GM21529 (cell line): ENCODE measurements at regions not wholly inside any gene's neighbourhood (a gene's known extent, or its start where the extent isn't known, plus 50 kb on each side); places are given as distances from the start of the nearest gene placed in this dataset.
"Not testable (repeated sequence)": the region's sequence is repeated elsewhere in the genome, so short reads cannot be mapped to it uniquely, and the experiment has no call there.

Experiments used
- ATAC-seq: cut with Tn5 transposase; IDR thresholded peaks from one replicate; pipeline ENCODE4 v1.9.1; 2021; ENCODE audit not compliant: unreplicated experiment

- ATAC-seq: no peak
Observed at GRCh38 chr14:89056394-89056793, 231.9 kb downstream of the TTC8 start.

DNA sequence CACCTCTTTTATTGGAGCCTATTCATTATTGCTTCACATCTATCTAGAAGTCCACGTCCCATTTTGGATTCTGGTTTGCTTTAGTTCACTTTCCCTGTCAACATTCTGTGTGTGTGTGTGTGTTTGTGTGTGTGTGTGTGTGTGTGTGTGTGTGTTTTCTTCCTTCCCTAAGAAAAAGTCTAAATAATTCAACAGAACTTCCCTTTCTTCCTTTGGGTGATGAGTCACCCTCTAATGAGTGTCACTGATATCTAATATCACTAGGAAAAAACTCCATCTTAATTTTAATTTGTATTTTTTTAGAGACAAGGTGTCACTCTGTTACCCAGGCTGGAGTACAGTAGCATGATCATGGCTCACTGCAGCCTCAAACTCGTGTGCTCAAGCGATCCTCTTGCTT, 234.2 kb downstream of the TTC8 start:
- ATAC-seq: no peak

DNA sequence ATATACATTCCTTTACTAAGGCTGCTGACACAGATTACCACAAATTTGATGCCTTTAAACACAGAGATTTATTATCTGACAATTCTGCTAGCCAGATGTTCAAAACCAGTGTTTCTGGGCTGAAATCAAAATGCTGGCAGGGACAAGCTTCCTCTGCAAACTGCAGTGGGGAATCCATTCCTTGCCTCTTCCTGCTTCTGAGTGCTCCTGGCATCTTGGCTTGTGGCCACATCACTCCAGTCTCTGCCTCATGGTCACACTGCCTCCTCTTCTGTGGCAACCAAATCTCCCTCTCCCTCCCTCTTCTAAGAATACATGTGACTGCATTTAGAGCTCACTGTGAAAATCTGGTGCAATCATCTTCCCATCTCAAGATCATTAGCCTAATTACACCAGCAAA, 235.7 kb downstream of the TTC8 start:
- no peak for ATAC-seq

- ATAC-seq: no peak
Observed at GRCh38 chr14:89061696-89062095, 237.2 kb downstream of the TTC8 start.

DNA sequence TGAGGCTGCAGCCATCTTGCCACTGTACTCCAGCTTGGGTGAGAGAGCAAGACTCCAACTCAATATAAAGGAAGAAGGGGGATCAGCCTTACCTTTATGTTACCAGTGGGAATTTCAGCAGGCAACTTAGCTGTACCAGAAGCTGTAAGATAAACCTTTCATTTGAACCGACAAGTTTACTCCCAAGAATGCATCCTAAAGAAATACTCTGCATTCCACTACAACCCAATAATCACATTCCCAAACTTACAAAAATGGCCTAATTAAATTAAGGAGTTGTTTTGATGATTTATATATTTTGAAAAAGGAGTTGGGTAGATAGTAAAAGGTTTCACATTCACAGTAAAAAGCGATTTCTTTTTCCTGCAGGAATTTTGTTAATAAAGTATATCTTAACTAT, 241.4 kb downstream of the TTC8 start:
- ATAC-seq: no peak

- ATAC-seq: no peak
Observed at GRCh38 chr14:89067293-89067972, 243.0 kb downstream of the TTC8 start.

DNA sequence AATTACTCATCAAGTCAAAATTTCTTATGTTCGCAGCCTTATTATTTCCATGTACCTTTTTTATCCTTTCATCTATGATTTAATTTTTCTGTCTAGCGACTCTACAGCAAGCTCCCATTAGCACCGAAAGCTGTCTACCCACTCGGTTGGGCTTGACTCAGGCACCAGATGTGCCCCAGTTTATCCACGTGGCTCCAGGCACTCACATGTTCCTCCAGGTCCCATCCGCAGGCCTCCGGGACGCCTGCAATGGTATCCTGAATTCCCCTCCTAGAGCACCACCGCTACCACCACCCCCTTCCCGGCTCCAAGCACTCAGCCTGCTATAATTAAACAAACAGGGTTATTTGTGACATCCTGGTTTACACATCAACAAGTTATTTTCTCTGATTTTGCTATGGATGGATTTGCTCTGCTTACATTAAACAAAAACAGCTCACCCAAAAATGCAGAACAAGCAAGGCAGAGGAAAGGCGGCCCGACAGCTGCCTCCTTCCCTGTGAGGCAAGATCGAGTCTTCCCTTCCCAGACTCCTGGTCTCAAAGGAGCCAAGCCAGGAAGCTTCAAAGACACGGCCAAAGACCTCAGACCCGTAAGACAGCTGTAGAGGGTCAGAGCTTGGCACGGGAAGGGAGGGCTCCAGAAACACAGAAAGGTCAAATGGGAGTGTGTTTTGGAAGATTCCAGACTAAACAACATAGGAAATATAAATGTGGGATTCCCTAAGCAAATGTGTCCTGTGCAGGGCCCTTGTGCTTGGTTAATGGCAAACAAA, 253.8 kb downstream of the TTC8 start:
- ATAC-seq: no peak

GRCh38 chr14:89085231-89085731, 260.8 kb downstream of the TTC8 start:
- ATAC-seq: no peak

GRCh38 chr14:89085737-89086382, 261.4 kb downstream of the TTC8 start:
- ATAC-seq: no peak

- no peak for ATAC-seq
Observed at GRCh38 chr14:89088530-89088929, 264.1 kb downstream of the TTC8 start.

DNA sequence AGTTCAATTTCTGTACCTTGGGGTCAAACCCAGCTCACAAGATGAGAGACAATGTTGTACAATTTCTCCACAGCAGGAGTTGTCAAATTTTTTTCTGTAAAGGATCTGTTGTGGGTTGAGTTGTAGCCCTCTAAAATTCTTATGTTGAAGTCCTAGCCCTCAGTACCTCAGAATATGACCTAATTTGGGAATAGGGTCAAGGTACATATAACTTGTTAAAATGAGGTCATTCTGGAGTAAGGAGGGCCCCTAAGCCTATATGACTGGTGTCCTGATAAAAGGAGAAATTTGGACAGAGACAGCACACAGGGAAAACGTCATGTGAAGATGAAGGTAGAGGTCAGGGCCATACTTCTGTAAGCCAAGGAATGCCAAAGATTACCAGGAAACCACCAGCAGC, 264.9 kb downstream of the TTC8 start:
- no peak for ATAC-seq

DNA sequence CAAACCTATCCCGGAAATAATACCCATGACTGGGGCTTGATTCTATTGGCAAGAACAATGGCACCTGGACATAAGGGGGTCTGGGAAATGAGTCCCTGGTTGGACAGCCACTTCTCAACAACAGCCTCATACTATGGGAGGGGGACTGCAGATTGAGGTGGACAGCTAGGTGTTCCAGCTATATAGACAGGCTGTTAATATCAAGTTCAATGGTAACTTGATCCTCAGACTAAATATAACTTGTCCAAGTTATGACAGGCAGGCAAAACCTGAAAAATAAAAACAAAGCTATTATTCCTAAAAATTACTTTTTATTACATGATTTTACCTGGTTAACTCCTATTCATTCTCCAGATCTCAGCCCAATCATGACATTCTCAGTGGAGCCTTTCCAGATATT, 267.3 kb downstream of the TTC8 start:
- no peak for ATAC-seq

- ATAC-seq: no peak
Observed at GRCh38 chr14:89093083-89093730, 268.8 kb downstream of the TTC8 start.

- ATAC-seq: no peak
Observed at GRCh38 chr14:89095036-89095435, 270.6 kb downstream of the TTC8 start.

DNA sequence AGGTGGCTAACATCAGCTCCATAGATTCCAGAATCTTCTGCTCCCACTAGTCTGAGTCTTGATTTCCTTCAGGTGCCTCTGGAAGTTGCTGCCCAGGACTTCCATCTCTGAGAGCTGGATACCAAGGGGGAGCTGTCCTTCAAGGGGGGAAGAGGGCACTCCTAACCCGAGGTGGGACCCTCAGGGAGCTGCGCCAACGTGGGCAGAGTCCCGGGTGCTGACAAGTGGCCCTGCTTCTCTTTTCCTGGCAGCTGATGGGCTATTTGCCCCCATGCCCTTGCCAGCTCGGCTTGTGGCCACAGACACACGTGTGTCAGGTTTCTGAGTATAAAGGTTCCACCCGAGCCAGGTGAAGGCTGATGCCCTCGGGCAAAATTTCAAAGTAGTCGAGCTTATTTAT, 272.5 kb downstream of the TTC8 start:
- no peak for ATAC-seq

DNA sequence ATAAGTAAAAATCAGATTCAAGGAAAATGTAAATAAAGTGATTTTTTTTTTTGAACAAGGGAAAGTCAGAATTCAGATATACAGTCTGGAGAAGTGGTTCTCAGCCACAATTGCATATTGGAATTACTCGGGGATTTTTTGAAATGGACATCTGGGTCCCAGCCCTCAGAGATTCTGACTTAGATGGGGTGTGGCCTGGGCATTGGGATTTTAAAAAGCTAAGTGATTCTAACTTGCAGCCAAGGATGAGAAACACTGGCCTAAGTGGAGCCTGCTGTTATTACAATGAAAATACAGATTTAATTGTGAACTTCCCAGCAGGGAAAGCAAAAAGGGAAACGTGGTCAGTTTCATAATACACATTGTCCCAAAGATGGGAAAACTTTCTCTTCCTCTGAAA, 273.8 kb downstream of the TTC8 start:
- no peak for ATAC-seq

DNA sequence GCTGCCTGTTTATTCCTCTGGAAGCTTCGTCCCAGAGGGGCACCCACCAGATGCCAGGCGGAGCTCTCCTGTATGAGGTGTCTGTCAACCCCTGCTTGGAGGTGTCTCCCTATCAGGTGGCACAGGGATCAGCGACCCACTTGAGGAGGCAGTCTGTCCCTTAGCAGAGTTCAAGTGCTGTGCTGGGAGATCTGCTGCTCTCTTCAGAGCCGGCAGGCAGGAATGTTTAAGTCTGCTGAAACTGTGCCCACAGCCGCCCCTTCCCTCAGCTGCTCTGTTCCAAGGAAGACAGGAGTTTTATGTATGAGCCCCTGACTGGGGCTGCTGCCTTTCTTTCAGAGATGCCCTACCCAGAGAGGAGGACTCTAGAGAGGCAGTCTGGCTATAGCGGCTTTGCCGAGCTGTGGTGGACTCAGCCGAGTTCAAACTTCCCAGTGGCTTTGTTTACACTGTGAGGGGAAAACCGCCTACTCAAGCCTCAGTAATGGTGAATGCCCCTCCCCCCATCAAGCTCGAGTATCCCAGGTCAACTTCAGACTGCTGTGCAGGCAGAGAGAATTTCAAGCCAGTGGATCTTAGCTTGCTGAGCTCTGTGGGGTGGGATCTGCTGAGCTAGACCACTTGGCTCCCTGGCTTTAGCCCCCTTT, 279.8 kb downstream of the TTC8 start:
- not testable (repeated sequence) for ATAC-seq

DNA sequence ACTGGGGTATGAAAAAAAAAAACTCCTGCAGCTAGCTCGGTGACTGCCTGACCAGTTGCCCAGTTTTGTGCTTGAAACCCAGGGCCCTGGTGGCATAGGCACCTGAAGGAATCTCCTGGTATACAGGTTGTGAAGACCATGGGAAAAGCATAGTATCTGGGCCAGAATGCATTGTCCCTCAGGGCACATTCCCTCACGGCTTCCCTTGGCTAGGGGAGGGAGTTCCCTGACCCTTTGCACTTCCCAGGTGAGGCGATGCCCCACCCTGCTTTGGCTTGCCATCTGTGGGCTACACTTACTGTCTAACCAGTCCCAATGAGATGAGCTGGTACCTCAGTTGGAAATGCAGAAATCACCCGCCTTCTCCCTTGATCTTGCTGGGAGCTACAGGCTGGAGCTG, 280.4 kb downstream of the TTC8 start:
- not testable (repeated sequence) for ATAC-seq
